Omental fat pad (tissue), 3 donors: ENCODE measurements at regions not wholly inside any gene's neighbourhood (a gene's known extent, or its start where the extent isn't known, plus 50 kb on each side); places are given as distances from the start of the nearest gene placed in this dataset.

ENCODE experiments used
- ATAC-seq: fragments of 150-250 bp; one replicate; pipeline ENCODE4 v1.9.1; 2016; ENCODE audit warnings: mild to moderate bottlenecking, moderate library complexity; ENCODE audit not compliant: low FRiP score
- DNase-seq: peaks from one replicate; pipeline ENCODE4 v3.0.0-alpha.2; 2019; ENCODE audit warnings: low spot score
- CTCF ChIP-seq, 3 donors: fragments of 450-650 bp; IDR thresholded peaks; one replicate each; pipeline ENCODE4 v1.5.1; 2016 to 2017; ENCODE audit warnings: antibody characterized with exemption in 3 of 3, mild to moderate bottlenecking in 3 of 3, moderate library complexity in 2 of 3

GRCh38 chr16:61544165-61544564 is 492.1 kb downstream of the CDH8 start:
- DNase-seq (no peak), ATAC-seq (no peak)
- TF ChIP-seq CTCF (IDR thresholded peaks at IDR 0.05), result no peak

GRCh38 chr16:61540216-61540615 is 496.0 kb downstream of the CDH8 start:
- ATAC-seq (no peak), DNase-seq (no peak)
- TF ChIP-seq CTCF (IDR thresholded peaks at IDR 0.05), result no peak

- TF ChIP-seq CTCF (IDR thresholded peaks at IDR 0.05), result no peak
- no peak for DNase-seq
- ATAC-seq, result no peak
Measured at GRCh38 chr16:61530697-61531096, 505.5 kb downstream of the CDH8 start.

- no peak for TF ChIP-seq CTCF (IDR thresholded peaks at IDR 0.05)
- DNase-seq, result no peak
- ATAC-seq, result no peak
Measured at GRCh38 chr16:61500851-61501250, 535.4 kb downstream of the CDH8 start.

DNA sequence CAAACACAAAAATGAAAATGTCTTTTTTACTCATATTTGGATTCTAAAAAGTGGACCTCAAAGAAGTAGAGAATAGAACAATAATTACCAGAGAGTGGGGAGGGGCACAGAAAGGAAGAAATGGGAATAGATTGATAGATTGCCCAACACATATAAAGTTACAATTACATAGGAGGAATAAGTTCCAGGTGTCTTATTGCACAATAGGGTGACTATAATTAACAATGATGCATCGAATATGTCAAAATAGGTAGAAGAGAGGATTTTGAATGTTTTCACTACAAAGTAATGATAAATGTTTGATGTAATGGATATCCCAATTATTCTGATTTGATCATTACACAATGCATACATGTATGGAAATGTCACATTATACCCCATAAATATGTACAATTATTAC is 556.0 kb downstream of the CDH8 start:
- no peak for ATAC-seq
- no peak for DNase-seq
- TF ChIP-seq CTCF (IDR thresholded peaks at IDR 0.05), result no peak

GRCh38 chr16:61471737-61472136 is 564.5 kb downstream of the CDH8 start:
- TF ChIP-seq CTCF (IDR thresholded peaks at IDR 0.05), result no peak
- DNase-seq (no peak), ATAC-seq (no peak)

- TF ChIP-seq CTCF (IDR thresholded peaks at IDR 0.05), result no peak
Measured at GRCh38 chr16:61471023-61471422, 565.2 kb downstream of the CDH8 start.

More at GRCh38 chr16:61471023-61471422, 565.2 kb downstream of the CDH8 start:
- ATAC-seq (no peak), DNase-seq (no peak)
